H9 (cell line): ENCODE measurements at regions not wholly inside any gene's neighbourhood (a gene's known extent, or its start where the extent isn't known, plus 50 kb on each side); places are given as distances from the start of the nearest gene placed in this dataset.
A peak's percentile ranks its signal among the peaks of the same experiment; 100 is the strongest.
"Not testable (repeated sequence)": the region's sequence is repeated elsewhere in the genome, so short reads cannot be mapped to it uniquely, and the experiment has no call there.

Source experiments
- DNase-seq: peaks from one replicate; pipeline ENCODE4 v3.0.0-alpha.2; 2017
- H2AFZ ChIP-seq: one replicate; pipeline ENCODE4 v1.6.1; 2013; ENCODE audit warnings: mild to moderate bottlenecking, low read length, control low read depth, moderate library complexity
- H2AK5ac ChIP-seq: 2 replicates; pipeline ENCODE4 v1.6.1; 2013; ENCODE audit warnings: low read length, control low read depth, mixed read lengths; ENCODE audit not compliant: insufficient read length
- H2BK120ac ChIP-seq: one replicate; pipeline ENCODE4 v1.6.1; 2013; ENCODE audit warnings: low read depth, mild to moderate bottlenecking, low read length, control low read depth, inconsistent platforms; ENCODE audit not compliant: poor library complexity, severe bottlenecking
- H2BK12ac ChIP-seq: 2 replicates; pipeline ENCODE4 v1.6.1; 2013; ENCODE audit warnings: low read length, control low read depth, mixed read lengths, low read depth; ENCODE audit not compliant: insufficient read length
- H2BK15ac ChIP-seq: 2 replicates; pipeline ENCODE4 v1.6.1; 2013; ENCODE audit warnings: low read depth, low read length, control low read depth
- H2BK20ac ChIP-seq: one replicate; pipeline ENCODE4 v1.6.1; 2013; ENCODE audit warnings: low read depth, mild to moderate bottlenecking, low read length, control low read depth, inconsistent platforms; ENCODE audit not compliant: poor library complexity, severe bottlenecking
- H2BK5ac ChIP-seq: 2 replicates; pipeline ENCODE4 v1.6.1; 2013; ENCODE audit warnings: low read length, control low read depth, mixed read lengths; ENCODE audit not compliant: insufficient read length
- H3K14ac ChIP-seq: 2 replicates; pipeline ENCODE4 v1.6.1; 2013; ENCODE audit warnings: low read length, control low read depth; ENCODE audit not compliant: insufficient read depth
- H3K18ac ChIP-seq: 2 replicates; pipeline ENCODE4 v1.6.1; 2013; ENCODE audit warnings: low read depth, mild to moderate bottlenecking, mixed read lengths, low read length, control low read depth; ENCODE audit not compliant: insufficient read length
- H3K23ac ChIP-seq: 2 replicates; pipeline ENCODE4 v1.6.1; 2013; ENCODE audit warnings: low read length, control low read depth, mixed read lengths, low read depth; ENCODE audit not compliant: insufficient read length
- H3K23me2 ChIP-seq: 2 replicates; pipeline ENCODE4 v1.6.1; 2013; ENCODE audit warnings: low read depth, mild to moderate bottlenecking, mixed read lengths, low read length, control low read depth; ENCODE audit not compliant: insufficient read length, poor library complexity, severe bottlenecking
- H3K27ac ChIP-seq: 2 replicates; pipeline ENCODE4 v1.5.1; 2013; ENCODE audit warnings: low read length, control low read depth, mixed read lengths, low read depth; ENCODE audit not compliant: insufficient read length
- H3K27me3 ChIP-seq: 2 replicates; pipeline ENCODE4 v1.6.1; 2013; ENCODE audit warnings: low read length, control low read depth, inconsistent platforms; ENCODE audit not compliant: insufficient read depth
- H3K4ac ChIP-seq: 2 replicates; pipeline ENCODE4 v1.6.1; 2013; ENCODE audit warnings: low read depth, mild to moderate bottlenecking, control low read depth, inconsistent platforms, low read length, moderate library complexity
- H3K4me1 ChIP-seq: 2 replicates; pipeline ENCODE4 v1.6.1; 2013; ENCODE audit warnings: low read length, control low read depth, inconsistent platforms; ENCODE audit not compliant: insufficient read depth
- H3K4me2 ChIP-seq: 2 replicates; pipeline ENCODE4 v1.6.1; 2013; ENCODE audit warnings: low read length, control low read depth, mixed read lengths; ENCODE audit not compliant: insufficient read length, insufficient read depth
- H3K56ac ChIP-seq: 2 replicates; pipeline ENCODE4 v1.6.1; 2013; ENCODE audit warnings: low read depth, mild to moderate bottlenecking, mixed read lengths, low read length, control low read depth; ENCODE audit not compliant: insufficient read length
- H3K79me1 ChIP-seq: 2 replicates; pipeline ENCODE4 v1.6.1; 2013; ENCODE audit warnings: low read depth, mild to moderate bottlenecking, moderate library complexity, low read length, control low read depth, inconsistent platforms; ENCODE audit not compliant: insufficient read depth, poor library complexity, severe bottlenecking
- H3K79me2 ChIP-seq: 2 replicates; pipeline ENCODE4 v1.6.1; 2013; ENCODE audit warnings: low read length, control low read depth, inconsistent platforms; ENCODE audit not compliant: insufficient read depth
- H3K9ac ChIP-seq: 2 replicates; pipeline ENCODE4 v1.6.1; 2013; ENCODE audit warnings: low read length, control low read depth, mixed read lengths; ENCODE audit not compliant: insufficient read length; ENCODE audit errors: extremely low read depth
- H3K9me3 ChIP-seq: one replicate; pipeline ENCODE4 v1.6.1; 2013; ENCODE audit warnings: low read depth, low read length, inconsistent platforms; ENCODE audit not compliant: control insufficient read depth
- H3T11ph ChIP-seq: one replicate; pipeline ENCODE4 v1.6.1; 2013; ENCODE audit warnings: mild to moderate bottlenecking, low read length, control low read depth, inconsistent platforms
- H4K20me1 ChIP-seq: one replicate; pipeline ENCODE4 v1.6.1; 2013; ENCODE audit not compliant: control insufficient read depth, insufficient read length, insufficient read depth
- H4K5ac ChIP-seq: 2 replicates; pipeline ENCODE4 v1.6.1; 2013; ENCODE audit warnings: low read depth, mild to moderate bottlenecking, mixed read lengths, low read length, control low read depth; ENCODE audit not compliant: insufficient read length
- H4K8ac ChIP-seq: replicated peaks from 2 replicates; pipeline ENCODE4 v1.6.1; 2013; ENCODE audit warnings: low read length, control low read depth, mixed read lengths, low read depth; ENCODE audit not compliant: insufficient read length
- H4K91ac ChIP-seq: 2 replicates; pipeline ENCODE4 v1.6.1; 2013; ENCODE audit warnings: low read depth, mild to moderate bottlenecking, moderate library complexity, mixed read lengths, low read length, control low read depth; ENCODE audit not compliant: insufficient read length
- H3K27ac Mint-ChIP-seq, 3 experiments: 2 replicates in 2 of 3; 3 replicates in 1 of 3; pipeline ENCODE4 v1.8.0; 2020 to 2021; ENCODE audit warnings: mixed read lengths in 3 of 3, mild to moderate bottlenecking in 1 of 3, moderate library complexity in 1 of 3
- H3K27me3 Mint-ChIP-seq: 2 replicates; pipeline ENCODE4 v1.8.0; 2021; ENCODE audit warnings: low read depth, mild to moderate bottlenecking, moderate library complexity, mixed read lengths
- H3K36me3 Mint-ChIP-seq, 3 experiments: 2 replicates in 2 of 3; 3 replicates in 1 of 3; pipeline ENCODE4 v1.8.0; 2020 to 2021; ENCODE audit warnings: low read depth in 3 of 3, mixed read lengths in 3 of 3; ENCODE audit not compliant: insufficient read depth in 1 of 3
- H3K4me1 Mint-ChIP-seq, 2 experiments: 2 replicates each; pipeline ENCODE4 v1.8.0; 2020; ENCODE audit warnings: mixed read lengths in 2 of 2
- H3K4me3 Mint-ChIP-seq, 2 experiments: 2 replicates in 1 of 2; 3 replicates in 1 of 2; pipeline ENCODE4 v1.8.0; 2020 to 2021; ENCODE audit warnings: mild to moderate bottlenecking in 2 of 2, mixed read lengths in 2 of 2, moderate library complexity in 1 of 2
- H3K9me3 Mint-ChIP-seq, 2 experiments: 2 replicates in 1 of 2; 3 replicates in 1 of 2; pipeline ENCODE4 v1.8.0; 2020; ENCODE audit warnings: mild to moderate bottlenecking in 2 of 2, mixed read lengths in 2 of 2, moderate library complexity in 1 of 2
- WGBS: extraction: QIAGEN DNeasy Blood & Tissue Kit; methylation state at CpG from one replicate; pipeline ENCODE4 v1.1.7; 2013; ENCODE audit warnings: missing lambda C conversion rate, low lambda C conversion rate, mixed read lengths; ENCODE audit not compliant: insufficient read length; ENCODE audit errors: extremely low coverage; 5-methylcytosine and 5-hydroxymethylcytosine counted together
- TF ChIP-seq, protein P1 (sequence below): fragments of 200-600 bp; sonication (generic); conservative IDR thresholded peaks from 3 replicates; pipeline ENCODE4 v1.8.0; 2021; ENCODE audit warnings: antibody characterized with exemption, mild to moderate bottlenecking

- Histone ChIP-seq H3K79me1 (no peaks in the 10 kb centered on the region), H2AFZ (no peak overlapping the region), H3T11ph (no peak overlapping the region), H4K91ac (no peak overlapping the region), H3K79me2 (no peaks in the 10 kb centered on the region), H3K23ac (no peak overlapping the region), H2BK120ac (no peak overlapping the region), H4K5ac (no peak overlapping the region), H4K20me1 (no peaks in the 10 kb centered on the region), H2BK20ac (no peak overlapping the region), H4K8ac (no peak overlapping the region), H3K18ac (no peak overlapping the region), H3K27me3 (no peaks in the 10 kb centered on the region), H2BK15ac (no peak overlapping the region), H3K14ac (no peak overlapping the region), H3K9me3 (no peaks in the 10 kb centered on the region), H2BK12ac (no peak overlapping the region), H2AK5ac (no peak overlapping the region), H3K27ac (no peak overlapping the region), H3K56ac (no peak overlapping the region), H3K4me2 (no peak overlapping the region), H3K4ac (no peak overlapping the region), H2BK5ac (no peak overlapping the region), H3K4me1 (no peaks in the 10 kb centered on the region), H3K23me2 (no peaks in the 10 kb centered on the region), H3K9ac (no peak overlapping the region)
- WGBS = no CpG with 5 or more reads among the region's 5 CpGs
- DNase-seq = no peak
- Mint-ChIP-seq H3K9me3 (peaks cover 0 to 4% of the 10 kb centered on the region in 2 experiments; a peak in 1 of 5 replicates), H3K4me1 (no peaks in the 10 kb centered on the region), H3K27me3 (no peaks in the 10 kb centered on the region), H3K36me3 (peaks cover 0 to 5% (median 2%) of the 10 kb centered on the region in 3 experiments; a peak in 3 of 7 replicates), H3K27ac (no peak overlapping the region), H3K4me3 (no peak overlapping the region)
- TF ChIP-seq, protein P1, sequence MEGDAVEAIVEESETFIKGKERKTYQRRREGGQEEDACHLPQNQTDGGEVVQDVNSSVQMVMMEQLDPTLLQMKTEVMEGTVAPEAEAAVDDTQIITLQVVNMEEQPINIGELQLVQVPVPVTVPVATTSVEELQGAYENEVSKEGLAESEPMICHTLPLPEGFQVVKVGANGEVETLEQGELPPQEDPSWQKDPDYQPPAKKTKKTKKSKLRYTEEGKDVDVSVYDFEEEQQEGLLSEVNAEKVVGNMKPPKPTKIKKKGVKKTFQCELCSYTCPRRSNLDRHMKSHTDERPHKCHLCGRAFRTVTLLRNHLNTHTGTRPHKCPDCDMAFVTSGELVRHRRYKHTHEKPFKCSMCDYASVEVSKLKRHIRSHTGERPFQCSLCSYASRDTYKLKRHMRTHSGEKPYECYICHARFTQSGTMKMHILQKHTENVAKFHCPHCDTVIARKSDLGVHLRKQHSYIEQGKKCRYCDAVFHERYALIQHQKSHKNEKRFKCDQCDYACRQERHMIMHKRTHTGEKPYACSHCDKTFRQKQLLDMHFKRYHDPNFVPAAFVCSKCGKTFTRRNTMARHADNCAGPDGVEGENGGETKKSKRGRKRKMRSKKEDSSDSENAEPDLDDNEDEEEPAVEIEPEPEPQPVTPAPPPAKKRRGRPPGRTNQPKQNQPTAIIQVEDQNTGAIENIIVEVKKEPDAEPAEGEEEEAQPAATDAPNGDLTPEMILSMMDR = no peak
Measured at GRCh38 chr2:122341007-122341406, 585.6 kb downstream of the TSN start.

DNA sequence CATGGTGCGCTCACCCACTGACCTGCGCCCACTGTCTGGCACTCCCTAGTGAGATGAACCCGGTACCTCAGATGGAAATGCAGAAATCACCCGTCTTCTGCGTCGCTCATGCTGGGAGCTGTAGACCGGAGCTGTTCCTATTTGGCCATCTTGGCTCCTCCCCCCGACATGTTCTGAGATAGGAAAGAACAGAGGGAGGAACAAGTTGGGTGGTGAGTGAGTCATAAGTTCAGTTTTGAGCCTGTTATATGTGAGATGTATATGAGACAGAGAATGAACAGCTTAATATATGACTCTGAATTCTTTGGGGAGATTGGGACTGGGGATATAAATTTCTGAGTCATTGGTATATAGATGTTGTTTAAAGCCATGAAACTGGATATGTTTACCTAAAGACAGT is 596.7 kb downstream of the TSN start:
- H4K8ac ChIP-seq, H3K23ac ChIP-seq, H4K91ac ChIP-seq, H3K79me1 ChIP-seq, H3K18ac ChIP-seq, H3T11ph ChIP-seq, H3K56ac ChIP-seq, H2BK15ac ChIP-seq, H3K9me3 ChIP-seq, H4K5ac ChIP-seq, DNase-seq, H3K4ac ChIP-seq, H3K9ac ChIP-seq, H3K23me2 ChIP-seq, H2BK5ac ChIP-seq, H3K79me2 ChIP-seq, H2BK12ac ChIP-seq, H3K27me3 ChIP-seq, H3K36me3 Mint-ChIP-seq, H4K20me1 ChIP-seq, H3K4me2 ChIP-seq, H3K4me1 ChIP-seq, H2BK20ac ChIP-seq, H3K4me1 Mint-ChIP-seq, H3K9me3 Mint-ChIP-seq, H2AFZ ChIP-seq, H2AK5ac ChIP-seq, H3K27ac ChIP-seq, H2BK120ac ChIP-seq, H3K14ac ChIP-seq, H3K27me3 Mint-ChIP-seq: not testable (repeated sequence)
- no CpG with 5 or more reads among the region's 8 CpGs for WGBS
- Mint-ChIP-seq H3K27ac (peak overlapping the region in 1 of 3 experiments; percentile 58; a peak in 1 of 7 replicates), H3K4me3 (peak overlapping the region in 1 of 2 experiments; percentile 31; a peak in 1 of 5 replicates)
